Activated naive CD4-positive, alpha-beta T cell treated with anti-CD3 and anti-CD28 coated beads, Interleukin-2, amount 50 U/mL, for 72 hours (primary cell): ENCODE measurements at regions not wholly inside any gene's neighbourhood (a gene's known extent, or its start where the extent isn't known, plus 50 kb on each side); places are given as distances from the start of the nearest gene placed in this dataset.
A peak's percentile ranks its signal among the peaks of the same experiment; 100 is the strongest.

Source experiments
- ATAC-seq, 2 donors: fragments of 150-1000 bp; cut with Tn5 transposase; 2 replicates each; pipeline ENCODE4 v1.10.0; 2021; ENCODE audit warnings: mild to moderate bottlenecking in 2 of 2, moderate library complexity in 2 of 2
- DNase-seq, 2 donors: peaks; one replicate each; pipeline ENCODE4 v3.0.0; 2021 to 2022; ENCODE audit warnings: low spot score in 2 of 2
- H3K27ac Mint-ChIP-seq, 2 donors: one replicate each; pipeline ENCODE4 v1.8.0; 2022; ENCODE audit warnings: mild to moderate bottlenecking in 2 of 2, mixed read lengths in 2 of 2
- H3K36me3 Mint-ChIP-seq, 2 donors: one replicate each; pipeline ENCODE4 v1.8.0; 2022; ENCODE audit warnings: mixed read lengths in 2 of 2
- H3K9me3 Mint-ChIP-seq, 2 donors: one replicate each; pipeline ENCODE4 v1.8.0; 2022; ENCODE audit warnings: mixed read lengths in 2 of 2

GRCh38 chr20:4095639-4096038 is 53.0 kb upstream of the SMOX start:
- no peak overlapping the region for H3K27ac Mint-ChIP-seq
- ATAC-seq = no peak
- H3K36me3 Mint-ChIP-seq = no peaks in the 10 kb centered on the region
- no peak for DNase-seq
- H3K9me3 Mint-ChIP-seq = no peaks in the 10 kb centered on the region

GRCh38 chr20:4091490-4092479 is 56.8 kb upstream of the SMOX start:
- H3K36me3 Mint-ChIP-seq = no peaks in the 10 kb centered on the region
- DNase-seq (peak in 1 of 2 donors; percentile 56), ATAC-seq (peak; percentile 37 to 41)
- H3K27ac Mint-ChIP-seq = no peak overlapping the region
- H3K9me3 Mint-ChIP-seq = no peaks in the 10 kb centered on the region

- no peak overlapping the region for H3K27ac Mint-ChIP-seq
- no peaks in the 10 kb centered on the region for H3K36me3 Mint-ChIP-seq
- DNase-seq (no peak), ATAC-seq (no peak)
- no peaks in the 10 kb centered on the region for H3K9me3 Mint-ChIP-seq
These were observed 57.7 kb upstream of the SMOX start for GRCh38 chr20:4090756-4091489.

- Mint-ChIP-seq H3K27ac (no peak overlapping the region), H3K9me3 (no peaks in the 10 kb centered on the region), H3K36me3 (no peaks in the 10 kb centered on the region)
- ATAC-seq (no peak), DNase-seq (no peak)
These were observed 58.7 kb upstream of the SMOX start for GRCh38 chr20:4089756-4090487.

- H3K27ac Mint-ChIP-seq = no peak overlapping the region
- H3K9me3 Mint-ChIP-seq = no peaks in the 10 kb centered on the region
- no peak for DNase-seq
- H3K36me3 Mint-ChIP-seq = no peaks in the 10 kb centered on the region
- ATAC-seq = no peak
These were observed 59.9 kb upstream of the SMOX start for GRCh38 chr20:4088766-4089165.

GRCh38 chr20:4087923-4088322 is 60.7 kb upstream of the SMOX start:
- ATAC-seq (no peak), DNase-seq (no peak)
- Mint-ChIP-seq H3K9me3 (no peaks in the 10 kb centered on the region), H3K27ac (no peak overlapping the region), H3K36me3 (no peaks in the 10 kb centered on the region)

- no peak for DNase-seq
- Mint-ChIP-seq H3K27ac (no peak overlapping the region), H3K36me3 (peaks cover 6% of the 10 kb centered on the region in 2 donors), H3K9me3 (peaks cover 0 to 4% of the 10 kb centered on the region in 2 donors)
- ATAC-seq = no peak
These were observed 61.6 kb upstream of the SMOX start for GRCh38 chr20:4086771-4087687.

- Mint-ChIP-seq H3K27ac (peak overlapping the region in 1 of 2 donors; percentile 83), H3K36me3 (peaks cover 6 to 13% of the 10 kb centered on the region in 2 donors), H3K9me3 (peaks cover 0 to 4% of the 10 kb centered on the region in 2 donors)
- DNase-seq (no peak), ATAC-seq (no peak)
These were observed 63.9 kb upstream of the SMOX start for GRCh38 chr20:4084721-4085120.

- no peak for ATAC-seq
- peaks cover 6 to 13% of the 10 kb centered on the region in 2 donors for H3K36me3 Mint-ChIP-seq
- DNase-seq = no peak
- peak overlapping the region in 1 of 2 donors; percentile 2 for H3K27ac Mint-ChIP-seq
- H3K9me3 Mint-ChIP-seq = peaks cover 0 to 4% of the 10 kb centered on the region in 2 donors
These were observed 64.5 kb upstream of the SMOX start for GRCh38 chr20:4084096-4084495.

- no peak for ATAC-seq
- Mint-ChIP-seq H3K27ac (peak overlapping the region in 1 of 2 donors; percentile 88), H3K9me3 (peaks cover 0 to 4% of the 10 kb centered on the region in 2 donors), H3K36me3 (peaks cover 6 to 13% of the 10 kb centered on the region in 2 donors)
- no peak for DNase-seq
These were observed 65.3 kb upstream of the SMOX start for GRCh38 chr20:4083098-4083865.

- peak; percentile 73 to 79 for ATAC-seq
- Mint-ChIP-seq H3K27ac (peak overlapping the region; percentile 26 to 88), H3K36me3 (peaks cover 6 to 13% of the 10 kb centered on the region in 2 donors), H3K9me3 (peaks cover 0 to 4% of the 10 kb centered on the region in 2 donors)
- peak in 1 of 2 donors; percentile 43 for DNase-seq
These were observed 66.1 kb upstream of the SMOX start for GRCh38 chr20:4082406-4083097.

GRCh38 chr20:4081421-4081820 is 66.1 kb upstream of the RNF24 start:
- peaks cover 6 to 13% of the 10 kb centered on the region in 2 donors for H3K36me3 Mint-ChIP-seq
- DNase-seq (no peak), ATAC-seq (no peak)
- H3K9me3 Mint-ChIP-seq = peaks cover 0 to 4% of the 10 kb centered on the region in 2 donors
- no peak overlapping the region for H3K27ac Mint-ChIP-seq

- DNase-seq = no peak
- Mint-ChIP-seq H3K27ac (no peak overlapping the region), H3K9me3 (no peaks in the 10 kb centered on the region), H3K36me3 (peaks cover 0 to 3% of the 10 kb centered on the region in 2 donors)
- no peak for ATAC-seq
These were observed 61.3 kb upstream of the RNF24 start for GRCh38 chr20:4076671-4077070.

- DNase-seq = no peak
- no peak for ATAC-seq
- H3K27ac Mint-ChIP-seq = no peak overlapping the region
- H3K36me3 Mint-ChIP-seq = no peaks in the 10 kb centered on the region
- no peaks in the 10 kb centered on the region for H3K9me3 Mint-ChIP-seq
These were observed 60.7 kb upstream of the RNF24 start for GRCh38 chr20:4076033-4076432.
